OCI-LY7 (cell line): ENCODE measurements at regions not wholly inside any gene's neighbourhood (a gene's known extent, or its start where the extent isn't known, plus 50 kb on each side); places are given as distances from the start of the nearest gene placed in this dataset.

Experiments used
- CTCF ChIP-seq: fragments of 200-600 bp; sonication (generic); conservative IDR thresholded peaks from 2 replicates; pipeline ENCODE4 v1.5.1; 2014; ENCODE audit warnings: mild to moderate bottlenecking, antibody characterized with exemption, low read length, moderate library complexity, mixed read lengths
- EZH2phosphoT487 ChIP-seq: fragments of 200-600 bp; sonication (generic); IDR thresholded peaks from 2 replicates; pipeline ENCODE4 v1.6.1; 2018; ENCODE audit warnings: low read depth, borderline replicate concordance, mild to moderate bottlenecking, mixed run types, antibody characterized with exemption, low read length, moderate library complexity, mixed read lengths

GRCh38 chr14:44109036-44109435 lies 398.0 kb downstream of the FSCB start:
- TF ChIP-seq CTCF (no peak), EZH2phosphoT487 (no peak)
